HG02885 (cell line): ENCODE measurements at regions not wholly inside any gene's neighbourhood (a gene's known extent, or its start where the extent isn't known, plus 50 kb on each side); places are given as distances from the start of the nearest gene placed in this dataset.

Experiments
- ATAC-seq: cut with Tn5 transposase; IDR thresholded peaks from one replicate; pipeline ENCODE4 v1.9.1; 2021; ENCODE audit warnings: mild to moderate bottlenecking; ENCODE audit not compliant: unreplicated experiment, poor library complexity

DNA sequence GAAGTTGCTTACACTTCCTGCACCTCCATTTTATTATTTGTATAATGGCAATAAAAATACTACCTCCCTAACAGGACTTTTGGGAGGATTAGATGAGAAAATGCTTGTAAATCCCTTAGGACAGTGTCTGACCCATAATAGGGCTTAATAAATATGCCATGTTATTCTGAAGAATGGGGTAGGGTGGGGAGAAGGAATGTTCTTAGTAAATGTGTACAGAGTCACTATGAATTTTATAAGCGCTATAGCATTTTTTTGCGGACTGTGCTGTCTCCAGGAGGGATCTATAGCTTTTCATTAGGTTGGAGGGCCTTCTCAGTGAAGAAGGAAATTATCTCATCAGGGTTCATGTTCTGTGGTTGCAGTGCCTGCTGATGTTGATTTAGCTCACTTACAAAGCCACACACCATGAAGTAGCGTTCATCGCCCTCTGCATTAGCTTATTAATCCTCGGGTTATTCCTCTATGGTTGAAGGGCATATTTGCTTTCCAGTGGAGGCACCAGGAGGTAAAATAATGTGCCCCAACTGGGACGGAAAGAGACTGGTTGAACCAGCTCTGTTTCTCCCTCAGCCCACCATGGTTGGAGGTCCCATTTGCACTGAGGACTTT is 497.1 kb downstream of the ARHGEF28 start:
- ATAC-seq = no peak

DNA sequence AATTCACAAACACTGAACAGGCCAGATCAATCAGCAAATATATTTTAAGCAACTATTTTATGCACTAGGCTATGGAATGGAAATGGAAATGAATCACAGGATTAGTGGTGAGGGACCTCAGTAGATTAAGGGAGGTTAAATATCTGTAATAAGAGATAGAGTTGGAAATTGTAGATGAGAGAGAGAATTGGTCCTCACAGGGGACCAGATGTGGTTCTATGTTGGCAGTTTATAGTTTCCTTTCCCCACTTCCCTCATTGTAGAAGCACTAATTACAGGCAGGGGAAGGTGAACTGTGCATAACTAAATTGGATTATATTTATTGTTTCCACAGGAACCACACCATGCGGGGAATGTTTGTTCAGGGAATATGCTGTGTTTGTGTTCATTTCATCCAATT is 496.2 kb downstream of the ARHGEF28 start:
- no peak for ATAC-seq

DNA sequence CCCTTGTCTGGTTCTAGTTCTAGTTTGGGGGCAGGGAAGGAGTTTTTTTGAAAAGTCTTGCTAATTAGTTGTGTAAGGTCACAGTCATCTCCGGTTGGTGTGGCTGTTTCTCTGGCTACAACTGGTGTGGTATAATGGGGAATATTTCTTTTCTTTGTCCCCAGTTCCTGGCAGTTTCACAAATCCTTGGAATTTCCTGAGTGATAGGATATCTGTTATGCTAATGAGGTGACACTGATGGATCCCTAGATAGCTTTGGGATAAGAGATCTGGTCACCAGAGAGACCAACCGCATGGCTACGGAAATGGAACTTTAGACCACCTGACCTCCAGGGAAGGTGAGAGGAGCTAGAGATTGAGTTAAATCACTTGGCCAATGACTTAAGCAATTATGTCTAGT is 494.6 kb downstream of the ARHGEF28 start:
- no peak for ATAC-seq

DNA sequence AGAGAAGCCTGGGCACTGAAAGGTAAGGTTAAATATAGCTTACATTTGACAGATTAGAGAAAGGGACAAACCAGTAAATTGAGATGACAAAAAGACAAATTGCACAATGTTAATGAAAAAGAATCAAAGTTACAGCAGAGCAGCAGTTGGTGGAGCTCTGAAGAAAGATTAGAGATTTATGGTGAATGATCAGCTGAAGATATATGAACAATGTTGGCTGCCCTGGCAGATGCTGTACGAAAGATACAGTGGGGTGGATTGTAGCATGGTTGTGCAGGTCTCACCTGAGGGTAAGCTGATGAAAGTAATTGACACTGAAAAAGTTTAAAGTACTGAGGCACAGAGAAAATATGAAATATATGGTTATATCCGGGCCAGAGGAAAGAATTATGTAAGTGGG is 492.1 kb downstream of the ARHGEF28 start:
- no peak for ATAC-seq

DNA sequence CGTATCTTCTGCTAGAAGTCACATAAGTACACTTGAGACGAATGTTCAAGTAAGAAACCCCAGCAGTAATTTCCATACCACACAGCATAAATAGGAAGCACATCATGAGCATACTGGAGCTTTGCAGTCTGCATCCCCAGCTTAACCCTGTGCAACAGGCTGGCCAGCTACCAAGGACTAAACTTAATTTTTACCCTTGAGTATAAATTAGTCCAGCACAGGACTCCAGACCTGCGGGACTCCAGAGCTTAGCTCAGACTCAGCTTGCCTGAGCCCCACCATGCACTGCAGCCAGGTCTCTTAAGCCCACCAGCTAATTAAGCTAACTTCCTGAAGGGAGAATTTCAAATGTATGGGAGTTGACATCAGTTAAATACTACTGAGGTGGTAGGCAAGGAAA is 491.0 kb downstream of the ARHGEF28 start:
- ATAC-seq = no peak

DNA sequence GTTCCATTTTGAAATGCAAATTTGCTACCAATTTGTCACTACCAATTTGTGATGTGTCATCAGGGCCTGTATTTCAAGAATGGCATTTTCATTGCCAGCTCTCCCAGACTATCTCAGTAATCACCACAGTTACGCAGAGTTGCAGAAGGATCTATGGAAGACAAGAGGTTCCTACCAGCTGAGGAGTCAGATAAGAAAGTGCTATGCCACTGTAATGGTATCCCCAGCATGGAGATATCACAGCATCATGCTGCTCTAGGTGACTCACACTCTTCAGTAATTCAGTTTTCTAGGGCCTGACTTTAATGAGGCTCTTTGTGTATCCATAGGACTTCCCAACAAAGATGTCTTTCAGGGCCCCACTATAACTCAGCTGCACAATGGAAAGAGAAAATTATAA is 490.3 kb downstream of the ARHGEF28 start:
- ATAC-seq = no peak

DNA sequence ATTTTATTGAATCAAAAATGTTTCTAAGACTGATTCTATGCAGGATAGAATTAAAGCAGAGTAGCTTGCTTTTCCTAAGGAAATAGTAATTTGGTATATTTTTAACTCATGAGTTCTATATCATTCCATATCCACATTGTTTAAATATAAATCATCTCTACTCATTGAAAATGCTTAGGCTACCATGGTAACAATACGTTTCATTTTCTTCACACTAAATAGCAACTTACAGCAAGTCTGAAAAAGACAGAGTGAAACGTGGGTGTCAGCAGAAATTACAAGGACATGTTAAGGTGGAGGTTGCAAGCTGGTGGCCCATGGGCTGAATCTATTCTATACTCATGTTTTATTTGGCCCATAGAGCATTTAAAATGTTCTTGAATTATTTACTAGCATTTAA is 487.9 kb downstream of the ARHGEF28 start:
- ATAC-seq = no peak

DNA sequence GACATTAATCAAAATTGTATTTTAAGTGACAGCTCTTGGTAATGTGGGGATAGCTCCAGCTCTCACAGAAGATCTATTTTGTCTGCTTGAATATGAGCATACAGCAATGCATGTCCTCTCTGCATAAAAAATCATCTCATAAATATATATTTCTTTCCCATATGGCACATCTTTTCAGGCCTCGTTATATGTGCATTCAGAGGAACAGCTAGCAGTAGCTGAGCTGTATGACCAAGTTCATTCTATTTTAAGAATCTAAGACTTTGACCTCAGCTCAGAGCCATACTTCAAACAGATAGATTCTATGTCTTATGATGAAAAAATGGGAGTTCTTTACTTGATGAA is 487.2 kb downstream of the ARHGEF28 start:
- no peak for ATAC-seq

DNA sequence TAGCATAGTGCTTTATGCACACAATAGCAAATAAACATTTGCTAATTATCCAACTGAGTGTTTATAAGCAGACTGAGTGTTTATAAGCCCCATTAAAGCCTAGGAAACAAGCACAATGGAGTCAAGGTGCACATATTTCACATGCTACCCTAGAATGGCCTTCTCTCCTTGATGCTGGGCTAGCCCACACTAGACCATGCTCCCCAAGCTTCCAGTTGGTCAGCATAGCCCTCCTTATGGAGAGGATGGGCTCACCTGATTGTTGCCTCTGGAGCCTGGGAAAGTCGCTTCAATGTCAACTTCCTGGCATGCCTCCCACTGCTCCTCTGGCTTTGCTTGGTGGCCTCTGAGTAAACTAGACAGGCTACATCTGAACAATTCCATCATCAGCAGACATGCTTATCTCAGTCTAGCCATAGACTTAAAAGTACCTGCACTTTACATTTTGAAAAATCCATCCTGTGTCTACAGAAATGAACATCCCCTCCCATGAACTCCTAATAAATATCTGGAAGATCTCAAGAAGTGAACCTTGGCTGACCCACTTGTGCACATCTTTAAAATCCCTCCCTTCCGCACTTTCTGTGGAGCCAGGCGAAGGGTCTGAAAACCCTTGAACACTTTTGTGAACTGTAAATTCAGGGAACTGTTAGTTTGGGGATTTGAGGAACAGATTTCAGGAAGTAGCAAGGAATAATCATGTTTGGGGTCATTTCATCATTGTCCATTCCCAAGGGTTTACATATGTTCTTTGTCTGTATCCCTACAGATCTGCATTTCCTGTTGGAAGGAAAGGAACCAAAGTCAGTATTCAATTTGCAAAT is 486.6 kb downstream of the ARHGEF28 start:
- no peak for ATAC-seq

DNA sequence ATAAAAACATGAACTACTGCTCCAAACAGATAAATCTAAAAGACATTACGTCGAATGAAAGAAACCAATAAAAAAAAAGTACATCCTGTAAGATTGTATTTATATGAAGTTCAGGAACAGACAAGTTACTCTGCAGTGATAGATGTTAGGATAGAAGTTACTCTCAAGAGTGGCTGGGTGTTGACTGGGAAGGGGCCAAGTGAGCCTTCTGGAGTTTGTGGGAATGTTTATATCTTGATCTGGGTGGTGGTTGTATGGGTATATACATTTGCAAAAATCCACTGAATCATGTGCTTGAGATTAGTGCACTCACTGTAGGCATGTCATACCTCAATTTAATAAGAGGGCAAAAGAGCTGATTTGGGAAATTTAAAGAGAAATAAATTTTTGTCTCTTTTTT is 485.8 kb downstream of the ARHGEF28 start:
- ATAC-seq = no peak

DNA sequence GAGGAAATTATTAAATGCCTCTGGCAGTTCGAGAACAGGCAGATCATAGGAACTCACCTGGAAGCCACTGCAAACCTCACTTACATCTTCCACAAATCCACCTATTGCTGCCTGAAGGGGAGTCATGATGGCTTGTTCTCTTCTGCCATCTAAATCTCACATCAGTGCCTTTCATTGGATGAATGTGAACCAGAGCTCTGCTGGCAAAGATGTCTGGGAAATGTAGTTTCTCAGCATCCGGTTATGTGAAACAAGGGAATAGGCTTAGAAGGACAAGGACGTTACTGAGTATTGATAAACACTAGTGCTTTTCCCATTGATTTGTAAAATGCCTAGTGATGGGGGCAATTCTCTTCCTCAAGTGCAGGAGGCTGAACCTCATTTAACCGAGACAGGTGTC is 483.3 kb downstream of the ARHGEF28 start:
- ATAC-seq = no peak

DNA sequence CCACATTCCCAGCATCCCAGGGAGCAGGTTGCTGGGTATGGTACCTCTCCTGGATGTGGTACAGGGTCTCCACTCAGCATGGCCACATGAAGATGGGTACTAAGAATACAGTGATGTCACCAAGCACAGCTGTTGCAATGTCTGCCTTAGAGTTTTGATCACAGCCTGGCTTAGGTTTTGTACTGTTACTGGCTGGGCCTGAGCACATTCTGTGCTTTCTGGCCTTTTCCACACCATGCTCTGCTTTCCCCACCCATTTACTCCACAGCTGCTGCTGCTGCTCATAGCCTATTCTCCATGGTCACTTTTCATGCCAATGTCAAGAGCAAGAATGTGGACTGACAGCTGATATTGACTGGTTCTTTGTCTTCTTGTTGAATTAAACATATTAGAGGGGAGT is 481.9 kb downstream of the ARHGEF28 start:
- no peak for ATAC-seq

DNA sequence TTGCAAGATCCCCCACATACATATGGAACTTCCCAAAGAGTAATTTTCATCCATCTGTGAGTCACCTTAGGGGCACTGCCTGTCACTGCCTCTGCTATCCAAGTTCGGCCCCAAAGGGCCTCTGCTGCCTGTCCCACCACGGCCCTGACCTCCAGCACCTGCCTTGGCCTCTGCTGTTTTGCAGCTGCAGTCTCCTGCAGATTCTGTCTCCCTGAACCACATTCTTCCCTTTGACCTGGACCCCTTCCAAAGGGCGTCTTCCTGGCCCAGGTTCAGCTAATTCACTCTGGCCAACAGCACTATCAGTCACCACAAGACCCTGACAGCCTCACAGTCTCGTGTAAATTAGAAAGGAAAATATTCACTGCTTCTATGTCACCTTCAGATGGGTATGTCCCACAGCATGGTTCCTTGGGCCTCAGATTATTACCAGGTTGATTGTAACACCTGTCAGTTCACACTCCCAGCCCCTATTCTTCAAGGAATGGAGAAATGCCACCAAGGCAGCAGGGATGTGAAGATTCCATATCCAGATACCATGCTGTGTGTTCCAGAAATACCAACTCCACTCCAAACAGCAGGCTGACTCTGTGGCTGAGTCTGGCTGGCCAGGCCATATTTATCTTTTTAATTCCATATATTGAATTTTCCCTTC is 479.3 kb downstream of the ARHGEF28 start:
- ATAC-seq = no peak

DNA sequence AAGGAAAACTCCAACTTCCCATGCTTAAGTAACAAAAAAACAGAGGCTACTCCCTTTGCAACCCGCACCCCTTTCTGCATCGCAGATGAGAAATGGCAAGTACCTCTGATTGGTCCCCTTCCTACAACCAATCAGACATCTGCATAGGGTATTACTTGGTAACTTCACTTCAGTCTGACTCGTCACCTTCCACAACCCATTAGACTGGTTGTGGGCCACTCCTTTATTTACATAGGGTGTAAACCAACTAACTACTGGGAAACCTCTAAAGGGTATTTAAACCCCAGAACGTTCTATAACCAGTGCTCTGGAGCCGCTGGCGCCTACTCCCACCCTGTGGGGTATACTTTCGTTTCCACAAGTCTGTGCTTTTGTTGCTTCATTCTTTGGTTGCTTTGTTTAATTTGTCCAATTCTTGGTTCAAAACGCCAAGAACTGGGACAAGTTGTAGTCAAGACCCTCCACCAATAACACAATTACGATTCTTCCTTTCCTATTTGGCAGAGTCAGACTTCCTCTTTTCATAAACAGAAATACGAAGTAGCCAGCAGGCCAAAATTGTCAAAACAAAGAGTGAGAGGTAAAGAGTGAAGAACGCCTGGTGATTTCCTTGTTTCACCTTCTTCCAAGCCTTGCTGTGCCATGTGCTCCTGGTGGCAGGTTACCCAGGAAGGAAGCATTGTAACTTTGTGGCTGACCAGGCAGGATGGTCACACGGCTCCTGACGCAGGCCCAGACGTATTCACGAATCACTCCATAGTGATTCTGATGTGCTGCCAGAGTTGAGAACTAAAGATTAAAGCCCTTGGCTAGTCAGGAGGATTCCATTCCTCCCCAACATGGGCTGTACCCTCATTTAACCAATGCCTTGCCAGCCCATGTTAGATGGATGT is 477.4 kb downstream of the ARHGEF28 start:
- no peak for ATAC-seq

DNA sequence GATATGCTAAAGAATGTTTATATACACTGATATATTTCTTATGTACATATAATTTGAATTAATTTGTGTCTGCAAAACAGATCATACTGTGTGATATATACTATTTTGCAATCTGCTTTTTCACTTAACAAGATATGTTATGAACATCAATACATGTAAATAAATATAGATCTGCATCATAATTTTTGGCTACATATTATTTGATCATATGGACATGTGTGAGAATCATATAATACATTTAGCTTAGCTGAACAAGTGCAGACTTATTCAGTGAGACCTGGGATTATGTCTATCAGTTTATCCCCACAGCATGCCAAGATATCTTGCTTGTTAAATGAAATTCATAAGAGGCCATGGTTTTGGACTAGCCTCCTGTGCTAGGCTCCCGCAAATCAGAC is 474.3 kb downstream of the ARHGEF28 start:
- no peak for ATAC-seq

DNA sequence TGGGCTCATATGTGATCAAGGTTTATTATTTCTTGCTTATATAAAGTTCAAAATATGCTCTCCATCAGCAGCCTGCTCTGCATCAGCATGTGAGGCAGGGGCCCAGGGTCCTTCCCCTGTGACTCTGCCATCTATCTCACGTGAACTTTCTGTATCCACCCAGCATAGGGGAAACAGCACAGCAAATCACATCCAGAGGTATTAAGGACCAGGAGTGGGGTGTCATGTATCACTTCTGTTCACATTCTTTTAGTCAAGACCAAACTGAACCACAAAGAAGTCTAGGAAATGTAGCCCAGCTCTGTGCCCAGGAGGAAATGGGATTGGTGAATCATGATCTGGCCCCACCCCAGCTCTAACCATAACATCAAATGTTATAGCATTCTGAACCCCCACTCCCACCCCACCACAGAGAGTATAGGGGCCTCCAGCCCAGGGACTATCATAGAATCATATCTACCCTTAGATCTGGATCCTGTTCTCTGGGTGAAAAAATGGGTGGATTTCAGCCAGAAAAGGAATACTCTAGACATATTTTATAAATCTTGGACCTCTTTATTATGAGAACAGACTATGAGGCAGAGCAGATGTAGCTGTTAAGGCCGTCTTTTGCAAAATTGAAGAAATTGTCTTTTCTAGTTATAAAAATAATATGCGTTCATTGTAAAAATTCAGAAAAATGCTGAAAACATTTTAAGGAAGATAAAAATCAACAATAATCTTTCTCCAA is 473.7 kb downstream of the ARHGEF28 start:
- ATAC-seq = no peak

DNA sequence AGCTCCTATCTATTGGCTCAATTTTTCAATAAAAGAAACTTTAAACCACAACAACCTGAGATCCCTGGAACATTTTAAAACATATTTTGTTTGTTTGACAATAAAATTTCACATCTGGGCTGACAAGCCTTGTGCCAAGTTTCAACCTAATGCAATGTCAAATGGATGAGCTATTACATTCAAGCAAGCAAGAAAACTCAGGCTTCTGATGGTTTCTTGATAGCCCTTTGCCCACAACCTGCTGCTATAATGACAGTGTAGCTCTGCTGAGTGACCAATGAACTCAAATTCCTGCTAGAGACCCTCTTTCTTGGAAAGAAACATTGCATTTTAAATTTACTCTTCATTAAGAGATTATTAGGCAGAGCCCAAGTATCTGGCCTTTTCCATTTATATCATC is 472.9 kb downstream of the ARHGEF28 start:
- no peak for ATAC-seq

DNA sequence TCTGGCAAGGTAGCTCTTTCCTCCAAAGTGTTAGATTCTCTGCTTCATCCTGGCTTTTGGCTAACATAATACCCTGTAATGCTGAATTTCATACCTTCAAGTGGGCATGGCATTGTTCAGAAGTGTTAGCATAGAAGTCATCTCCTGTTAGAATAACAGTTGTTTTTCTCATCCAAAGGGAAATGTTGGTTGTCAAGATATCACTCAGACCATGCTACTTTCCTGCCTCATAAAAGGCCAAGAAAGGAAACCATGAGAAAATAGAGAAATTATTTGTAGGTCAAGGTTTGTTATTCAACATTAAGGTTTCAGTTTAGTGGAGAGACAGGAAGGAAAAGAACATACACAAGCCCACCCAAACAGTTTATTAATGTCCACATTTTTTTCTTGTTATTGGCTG is 472.5 kb downstream of the ARHGEF28 start:
- no peak for ATAC-seq

DNA sequence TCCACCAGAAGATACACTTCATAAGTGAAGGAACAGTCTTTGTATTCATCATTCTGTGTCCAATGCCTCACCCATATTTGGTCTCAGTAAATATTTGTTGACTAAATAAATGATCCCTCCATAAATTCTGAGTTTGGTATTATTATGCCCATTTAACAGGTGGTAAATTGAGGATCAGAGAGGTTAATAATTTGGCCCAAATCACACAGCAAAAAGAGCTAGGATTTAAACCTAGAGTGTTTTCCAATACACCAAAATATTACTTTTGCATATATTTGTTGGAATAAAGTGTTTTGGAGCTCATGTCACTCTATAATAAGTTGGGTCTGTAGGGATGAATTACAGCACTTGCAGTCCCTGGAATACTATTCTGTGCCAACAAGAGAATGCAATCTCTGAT is 470.3 kb downstream of the ARHGEF28 start:
- ATAC-seq = no peak

DNA sequence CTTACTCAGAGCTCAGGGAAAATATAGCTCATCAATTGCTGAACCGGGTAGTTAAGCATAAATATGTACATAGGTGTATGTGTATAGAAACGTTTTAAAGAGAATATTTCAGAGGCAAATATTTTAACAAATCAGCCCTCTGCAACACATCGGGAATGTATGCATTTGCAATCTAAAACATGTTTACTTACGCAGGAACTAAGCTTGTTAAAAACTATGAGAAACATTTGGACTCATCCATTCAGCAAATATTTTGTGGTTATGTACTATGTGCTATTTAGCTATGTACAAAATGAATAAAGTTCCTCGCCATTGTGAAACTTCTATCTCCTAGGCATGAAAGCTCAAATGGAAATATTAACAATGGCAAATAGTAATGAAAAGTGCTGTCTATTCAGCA is 469.9 kb downstream of the ARHGEF28 start:
- no peak for ATAC-seq
